ENCODE measurements at regions not wholly inside any gene's neighbourhood (a gene's known extent, or its start where the extent isn't known, plus 50 kb on each side); places are given as distances from the start of the nearest gene placed in this dataset.
"Not testable (repeated sequence)": the region's sequence is repeated elsewhere in the genome, so short reads cannot be mapped to it uniquely, and the experiment has no call there.

GRCh38 chr7:20917603-20918002 lies 130.9 kb upstream of the SP8 start:
- H3K9me3 Mint-ChIP-seq: peaks cover 3% of the 10 kb centered on the region
- Histone ChIP-seq H3K4me2 (no peak overlapping the region), H4K20me1 (ENCODE audit: low read depth) (no peaks in the 10 kb centered on the region), H3K79me2 (ENCODE audit: low read depth) (no peaks in the 10 kb centered on the region), H3K9ac (no peak overlapping the region), H3K36me3 (no peaks in the 10 kb centered on the region), H3F3A (ENCODE audit: low read depth) (no peaks in the 10 kb centered on the region), H3K4me3 (no peak overlapping the region), H3K27me3 (no peaks in the 10 kb centered on the region), H3K27ac (no peak overlapping the region), H3K9me3 (ENCODE audit: low read depth) (no peaks in the 10 kb centered on the region), H3K4me1 (no peaks in the 10 kb centered on the region), H2AFZ (replicated peaks) (no peak overlapping the region)
- no peak overlapping the region for H3K4me3 Mint-ChIP-seq
- H3K36me3 Mint-ChIP-seq: no peaks in the 10 kb centered on the region
- no peaks in the 10 kb centered on the region for H3K27me3 Mint-ChIP-seq (ENCODE audit: insufficient read depth, low read depth)
- no peak for DNase-seq (ENCODE audit: low spot score)
- H3K27ac Mint-ChIP-seq: no peak overlapping the region
- H3K4me1 Mint-ChIP-seq: peaks cover 14% of the 10 kb centered on the region
- no peak for TF ChIP-seq EZH2 (IDR thresholded peaks at IDR 0.05)
- no peak for TF ChIP-seq EZH2phosphoT487 (IDR thresholded peaks at IDR 0.05)

DNA sequence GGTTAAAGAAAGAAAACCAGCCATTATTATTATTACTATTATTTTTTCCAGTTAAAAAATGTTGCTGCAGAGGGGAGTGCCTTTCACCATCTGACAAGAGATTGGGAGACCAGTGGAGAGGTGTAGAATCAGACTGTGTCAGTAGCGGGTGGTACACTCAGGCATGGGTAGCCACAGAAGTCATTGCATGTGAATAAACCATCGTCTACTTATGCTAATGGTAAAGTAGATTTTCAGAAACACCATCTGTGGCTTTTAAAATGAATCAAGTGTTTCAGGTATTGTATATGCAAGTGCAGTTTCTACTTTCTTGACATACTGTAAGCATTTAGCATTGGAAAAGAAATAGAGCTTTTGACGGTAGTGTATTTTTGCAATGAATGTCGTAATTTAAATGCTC lies 131.5 kb upstream of the SP8 start:
- H3F3A ChIP-seq (ENCODE audit: low read depth): no peaks in the 10 kb centered on the region
- H2AFZ ChIP-seq (replicated peaks): no peak overlapping the region
- H3K4me3 ChIP-seq: no peak overlapping the region
- no peaks in the 10 kb centered on the region for H4K20me1 ChIP-seq (ENCODE audit: low read depth)
- no peak overlapping the region for H3K4me2 ChIP-seq
- Mint-ChIP-seq H3K4me3 (no peak overlapping the region), H3K27me3 (ENCODE audit: insufficient read depth, low read depth) (no peaks in the 10 kb centered on the region), H3K9me3 (peaks cover 3% of the 10 kb centered on the region), H3K4me1 (peaks cover 14% of the 10 kb centered on the region), H3K27ac (no peak overlapping the region), H3K36me3 (no peaks in the 10 kb centered on the region)
- no peaks in the 10 kb centered on the region for H3K9me3 ChIP-seq (ENCODE audit: low read depth)
- H3K9ac ChIP-seq: no peak overlapping the region
- H3K4me1 ChIP-seq: no peaks in the 10 kb centered on the region
- H3K27ac ChIP-seq: no peak overlapping the region
- DNase-seq (ENCODE audit: low spot score): no peak
- no peaks in the 10 kb centered on the region for H3K36me3 ChIP-seq
- no peaks in the 10 kb centered on the region for H3K79me2 ChIP-seq (ENCODE audit: low read depth)
- TF ChIP-seq EZH2 (IDR thresholded peaks at IDR 0.05) (no peak), EZH2phosphoT487 (IDR thresholded peaks at IDR 0.05) (no peak), CTCF (IDR thresholded peaks at IDR 0.05) (no peak)
- no peaks in the 10 kb centered on the region for H3K27me3 ChIP-seq

DNA sequence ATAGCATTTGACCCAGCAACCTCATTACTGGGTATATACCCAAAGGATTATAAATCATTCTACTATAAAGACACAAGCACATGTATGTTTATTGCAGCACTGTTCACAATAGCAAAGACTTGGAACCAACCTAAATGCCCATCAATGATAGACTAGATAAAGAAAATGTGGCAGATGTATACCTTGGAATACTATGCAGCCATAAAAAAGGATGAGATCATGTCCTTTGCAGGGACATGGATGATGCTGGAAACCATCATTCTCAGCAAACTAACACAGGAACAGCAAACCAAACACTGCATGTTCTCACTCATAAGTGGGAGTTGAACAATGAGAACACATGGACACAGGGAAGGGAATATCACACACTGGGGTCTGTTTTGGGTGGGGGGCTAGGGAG lies 140.5 kb upstream of the SP8 start:
- DNase-seq (ENCODE audit: low spot score); H3K27ac ChIP-seq; H3K4me3 ChIP-seq; H3K27me3 Mint-ChIP-seq (ENCODE audit: insufficient read depth, low read depth); H3K27me3 ChIP-seq; H3K79me2 ChIP-seq (ENCODE audit: low read depth); H3K4me3 Mint-ChIP-seq; H3F3A ChIP-seq (ENCODE audit: low read depth); H3K36me3 Mint-ChIP-seq; H3K9ac ChIP-seq; H3K36me3 ChIP-seq; H2AFZ ChIP-seq (replicated peaks); H3K27ac Mint-ChIP-seq; H3K4me2 ChIP-seq; H3K9me3 ChIP-seq (ENCODE audit: low read depth); H3K4me1 ChIP-seq; H4K20me1 ChIP-seq (ENCODE audit: low read depth); H3K4me1 Mint-ChIP-seq: not testable (repeated sequence)
- H3K9me3 Mint-ChIP-seq: peaks cover 22% of the 10 kb centered on the region

- Histone ChIP-seq H3K9me3 (ENCODE audit: low read depth) (no peaks in the 10 kb centered on the region), H2AFZ (replicated peaks) (peak overlapping the region; percentile 71), H3K4me1 (no peaks in the 10 kb centered on the region), H3K4me3 (no peak overlapping the region), H3K27me3 (no peaks in the 10 kb centered on the region), H3K9ac (no peak overlapping the region), H3K27ac (no peak overlapping the region), H3K4me2 (no peak overlapping the region), H3K36me3 (no peaks in the 10 kb centered on the region), H3F3A (ENCODE audit: low read depth) (no peaks in the 10 kb centered on the region), H3K79me2 (ENCODE audit: low read depth) (no peaks in the 10 kb centered on the region), H4K20me1 (ENCODE audit: low read depth) (no peaks in the 10 kb centered on the region)
- Mint-ChIP-seq H3K36me3 (no peaks in the 10 kb centered on the region), H3K9me3 (peaks cover 19% of the 10 kb centered on the region), H3K27ac (no peak overlapping the region), H3K4me3 (no peak overlapping the region), H3K27me3 (ENCODE audit: insufficient read depth, low read depth) (peaks cover 2% of the 10 kb centered on the region), H3K4me1 (no peaks in the 10 kb centered on the region)
- no peak for DNase-seq (ENCODE audit: low spot score)
- TF ChIP-seq EZH2 (IDR thresholded peaks at IDR 0.05) (no peak), EZH2phosphoT487 (IDR thresholded peaks at IDR 0.05) (no peak), CTCF (IDR thresholded peaks at IDR 0.05) (no peak)
Observed at GRCh38 chr7:20927976-20928375, 141.3 kb upstream of the SP8 start.

Measured in neural progenitor cell (in vitro differentiated cells).